Cerebellar nuclear complex (tissue), 1 donor: ENCODE measurements at regions not wholly inside any gene's neighbourhood (a gene's known extent, or its start where the extent isn't known, plus 50 kb on each side); places are given as distances from the start of the nearest gene placed in this dataset.
A peak's percentile ranks its signal among the peaks of the same experiment; 100 is the strongest.

ENCODE experiments used
- DNase-seq, 2 experiments: peaks; one replicate each; lab custom pipeline; 2025; lab: John Stamatoyannopoulos, UW

GRCh38 chrX:10288373-10288975 lies 131.7 kb downstream of the CLCN4 start:
- DNase-seq = no peak

- no peak for DNase-seq
Measured at GRCh38 chrX:10296576-10296975, 139.8 kb downstream of the CLCN4 start.

- DNase-seq = no peak
Measured at GRCh38 chrX:10310511-10310910, 153.7 kb downstream of the CLCN4 start.

- DNase-seq = no peak
Measured at GRCh38 chrX:10314530-10315104, 157.8 kb downstream of the CLCN4 start.

GRCh38 chrX:10325611-10326010 lies 168.8 kb downstream of the CLCN4 start:
- no peak for DNase-seq

- DNase-seq = no peak
Measured at GRCh38 chrX:10326578-10326977, 169.8 kb downstream of the CLCN4 start.

- no peak for DNase-seq
Measured at GRCh38 chrX:10327651-10328050, 170.9 kb downstream of the CLCN4 start.

GRCh38 chrX:10329984-10330383 lies 173.2 kb downstream of the CLCN4 start:
- no peak for DNase-seq

- DNase-seq = no peak
Measured at GRCh38 chrX:10341309-10341708, 184.5 kb downstream of the CLCN4 start.

GRCh38 chrX:10350221-10350620 lies 193.4 kb downstream of the CLCN4 start:
- no peak for DNase-seq

GRCh38 chrX:10350981-10351380 lies 194.2 kb downstream of the CLCN4 start:
- DNase-seq = no peak

GRCh38 chrX:10352536-10352935 lies 195.8 kb downstream of the CLCN4 start:
- no peak for DNase-seq

GRCh38 chrX:10356979-10357378 lies 200.2 kb downstream of the CLCN4 start:
- no peak for DNase-seq

- no peak for DNase-seq
Measured at GRCh38 chrX:10358958-10359357, 202.2 kb downstream of the CLCN4 start.

- DNase-seq = peak; percentile 14 to 23
Measured at GRCh38 chrX:10360116-10360515, 203.3 kb downstream of the CLCN4 start.

- no peak for DNase-seq
Measured at GRCh38 chrX:10365532-10366265, 208.9 kb downstream of the CLCN4 start.

GRCh38 chrX:10367406-10367805 lies 210.6 kb downstream of the CLCN4 start:
- no peak for DNase-seq

GRCh38 chrX:10370976-10371375 lies 214.2 kb downstream of the CLCN4 start:
- DNase-seq = no peak

- DNase-seq = no peak
Measured at GRCh38 chrX:10377427-10377826, 220.7 kb downstream of the CLCN4 start.

GRCh38 chrX:10379878-10380277 lies 223.1 kb downstream of the CLCN4 start:
- no peak for DNase-seq

- DNase-seq = no peak
Measured at GRCh38 chrX:10380300-10380699, 223.5 kb downstream of the CLCN4 start.

- DNase-seq = no peak
Measured at GRCh38 chrX:10381193-10381592, 224.4 kb downstream of the CLCN4 start.

- no peak for DNase-seq
Measured at GRCh38 chrX:10387011-10387410, 230.2 kb downstream of the CLCN4 start.
